DND-41 (cell line): ENCODE measurements at regions not wholly inside any gene's neighbourhood (a gene's known extent, or its start where the extent isn't known, plus 50 kb on each side); places are given as distances from the start of the nearest gene placed in this dataset.

Source experiments
- ATAC-seq: fragments of 200-7000 bp; cut with Tn5 transposase; 3 replicates; pipeline ENCODE4 v1.9.1; 2021; ENCODE audit warnings: low read depth; ENCODE audit not compliant: insufficient read depth
- DNase-seq: peaks from one replicate; pipeline ENCODE4 v3.0.0-alpha.2; 2020
- H2AFZ ChIP-seq: 2 replicates; pipeline ENCODE4 v1.6.0; 2012; ENCODE audit warnings: low read depth, low read length
- H3K27ac ChIP-seq: 2 replicates; pipeline ENCODE4 v1.5.1; 2012; ENCODE audit warnings: low read length, inconsistent platforms
- H3K27me3 ChIP-seq: fragments of 200-600 bp; sonication (generic); 2 replicates; pipeline ENCODE4 v1.6.0; 2012; ENCODE audit warnings: low read length, mild to moderate bottlenecking, inconsistent platforms; ENCODE audit not compliant: insufficient read depth, poor library complexity
- H3K36me3 ChIP-seq: 2 replicates; pipeline ENCODE4 v1.5.1; 2012; ENCODE audit warnings: low read length, inconsistent platforms; ENCODE audit not compliant: insufficient read depth
- H3K4me1 ChIP-seq: 2 replicates; pipeline ENCODE4 v1.5.1; 2012; ENCODE audit warnings: mild to moderate bottlenecking, low read length; ENCODE audit not compliant: insufficient read depth
- H3K4me2 ChIP-seq: 2 replicates; pipeline ENCODE4 v1.6.0; 2012; ENCODE audit warnings: mild to moderate bottlenecking, moderate library complexity, low read length, inconsistent platforms; ENCODE audit not compliant: insufficient read depth
- H3K4me3 ChIP-seq, 2 experiments: fragments of 200-600 bp in 1 of 2; shearing (Covaris generic) in 1 of 2; 2 replicates each; pipeline ENCODE4 v1.5.1; 2012 to 2016; ENCODE audit warnings: inconsistent platforms in 2 of 2, low read length in 2 of 2, mild to moderate bottlenecking in 2 of 2, low read depth in 1 of 2, moderate library complexity in 1 of 2
- H3K79me2 ChIP-seq: 2 replicates; pipeline ENCODE4 v1.6.0; 2012; ENCODE audit warnings: low read length, inconsistent platforms; ENCODE audit not compliant: insufficient read depth
- H3K9ac ChIP-seq: 2 replicates; pipeline ENCODE4 v1.6.0; 2012; ENCODE audit warnings: low read depth, mild to moderate bottlenecking, inconsistent platforms, low read length, moderate library complexity
- H3K9me3 ChIP-seq: 2 replicates; pipeline ENCODE4 v1.5.1; 2012; ENCODE audit warnings: low read length, moderate library complexity, mild to moderate bottlenecking, inconsistent platforms; ENCODE audit not compliant: insufficient read depth, severe bottlenecking
- H4K20me1 ChIP-seq: 2 replicates; pipeline ENCODE4 v1.6.0; 2012; ENCODE audit warnings: low read length; ENCODE audit not compliant: insufficient read depth
- EZH2 ChIP-seq: IDR thresholded peaks from 3 replicates; pipeline ENCODE4 v1.6.1; 2012; ENCODE audit warnings: borderline replicate concordance, low read depth, mild to moderate bottlenecking, moderate library complexity, low read length, inconsistent platforms; ENCODE audit not compliant: severe bottlenecking
- TF ChIP-seq, protein P1 (sequence below): IDR thresholded peaks from 2 replicates; pipeline ENCODE4 v1.5.1; 2012; ENCODE audit warnings: borderline replicate concordance, low read length, moderate library complexity, mild to moderate bottlenecking; ENCODE audit not compliant: poor library complexity, severe bottlenecking; ENCODE audit errors: extremely low read depth

DNA sequence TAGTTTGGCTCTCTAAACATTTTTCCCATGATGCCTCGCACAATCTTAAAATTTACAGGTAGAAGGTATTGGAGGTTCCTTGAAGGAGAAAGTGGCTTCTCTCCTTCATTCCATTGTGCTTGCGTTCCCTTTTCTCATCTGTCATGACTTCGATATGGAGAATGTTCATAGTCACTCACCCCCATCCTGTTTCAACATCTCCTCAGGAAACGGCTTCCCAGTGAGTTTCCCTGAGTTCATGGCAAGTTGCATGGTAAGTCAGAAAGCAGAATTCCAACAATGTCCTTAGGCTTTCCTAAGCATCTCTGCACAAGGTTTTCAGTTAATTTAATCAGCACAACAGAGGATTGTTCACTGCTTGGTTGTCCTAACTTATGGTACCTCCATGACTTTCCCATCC lies 581.8 kb upstream of the SLITRK5 start:
- H3K9ac ChIP-seq, result no peak overlapping the region
- H3K79me2 ChIP-seq, result no peaks in the 10 kb centered on the region
- no peaks in the 10 kb centered on the region for H3K9me3 ChIP-seq
- DNase-seq (no peak), ATAC-seq (no peak)
- H2AFZ ChIP-seq, result no peak overlapping the region
- no peak overlapping the region for H3K27ac ChIP-seq
- no peaks in the 10 kb centered on the region for H4K20me1 ChIP-seq
- H3K4me2 ChIP-seq, result no peak overlapping the region
- no peak overlapping the region for H3K4me3 ChIP-seq
- H3K36me3 ChIP-seq, result no peaks in the 10 kb centered on the region
- no peaks in the 10 kb centered on the region for H3K4me1 ChIP-seq
- TF ChIP-seq EZH2, result no peak
- TF ChIP-seq, protein P1, sequence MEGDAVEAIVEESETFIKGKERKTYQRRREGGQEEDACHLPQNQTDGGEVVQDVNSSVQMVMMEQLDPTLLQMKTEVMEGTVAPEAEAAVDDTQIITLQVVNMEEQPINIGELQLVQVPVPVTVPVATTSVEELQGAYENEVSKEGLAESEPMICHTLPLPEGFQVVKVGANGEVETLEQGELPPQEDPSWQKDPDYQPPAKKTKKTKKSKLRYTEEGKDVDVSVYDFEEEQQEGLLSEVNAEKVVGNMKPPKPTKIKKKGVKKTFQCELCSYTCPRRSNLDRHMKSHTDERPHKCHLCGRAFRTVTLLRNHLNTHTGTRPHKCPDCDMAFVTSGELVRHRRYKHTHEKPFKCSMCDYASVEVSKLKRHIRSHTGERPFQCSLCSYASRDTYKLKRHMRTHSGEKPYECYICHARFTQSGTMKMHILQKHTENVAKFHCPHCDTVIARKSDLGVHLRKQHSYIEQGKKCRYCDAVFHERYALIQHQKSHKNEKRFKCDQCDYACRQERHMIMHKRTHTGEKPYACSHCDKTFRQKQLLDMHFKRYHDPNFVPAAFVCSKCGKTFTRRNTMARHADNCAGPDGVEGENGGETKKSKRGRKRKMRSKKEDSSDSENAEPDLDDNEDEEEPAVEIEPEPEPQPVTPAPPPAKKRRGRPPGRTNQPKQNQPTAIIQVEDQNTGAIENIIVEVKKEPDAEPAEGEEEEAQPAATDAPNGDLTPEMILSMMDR, result no peak
- no peaks in the 10 kb centered on the region for H3K27me3 ChIP-seq

DNA sequence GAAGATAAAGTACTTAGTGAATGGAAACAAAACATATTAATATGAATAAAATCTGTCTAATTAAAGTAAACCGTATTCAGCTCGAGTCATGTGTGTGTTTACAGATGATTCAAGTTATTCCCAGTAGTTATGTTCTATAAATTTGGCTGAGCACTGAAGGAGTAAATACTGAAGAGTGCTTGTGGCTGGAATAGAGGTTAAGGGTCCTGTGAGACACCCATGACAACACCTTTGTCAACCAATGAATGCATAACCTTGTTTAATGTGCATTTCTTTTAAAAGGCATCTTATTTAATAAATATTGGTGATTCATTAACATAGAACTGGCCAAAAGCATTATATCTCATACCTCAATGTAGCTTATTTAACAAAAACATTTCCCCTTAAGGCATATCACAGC lies 577.8 kb upstream of the SLITRK5 start:
- DNase-seq, result no peak
- H3K27ac ChIP-seq, result no peak overlapping the region
- H3K27me3 ChIP-seq, result no peaks in the 10 kb centered on the region
- H3K9me3 ChIP-seq, result no peaks in the 10 kb centered on the region
- H4K20me1 ChIP-seq, result no peaks in the 10 kb centered on the region
- H3K36me3 ChIP-seq, result no peaks in the 10 kb centered on the region
- H3K9ac ChIP-seq, result no peak overlapping the region
- no peaks in the 10 kb centered on the region for H3K79me2 ChIP-seq
- H3K4me1 ChIP-seq, result no peaks in the 10 kb centered on the region
- TF ChIP-seq EZH2, result no peak
- no peak overlapping the region for H3K4me2 ChIP-seq
- H2AFZ ChIP-seq, result no peak overlapping the region
- no peak for ATAC-seq
- no peak overlapping the region for H3K4me3 ChIP-seq

DNA sequence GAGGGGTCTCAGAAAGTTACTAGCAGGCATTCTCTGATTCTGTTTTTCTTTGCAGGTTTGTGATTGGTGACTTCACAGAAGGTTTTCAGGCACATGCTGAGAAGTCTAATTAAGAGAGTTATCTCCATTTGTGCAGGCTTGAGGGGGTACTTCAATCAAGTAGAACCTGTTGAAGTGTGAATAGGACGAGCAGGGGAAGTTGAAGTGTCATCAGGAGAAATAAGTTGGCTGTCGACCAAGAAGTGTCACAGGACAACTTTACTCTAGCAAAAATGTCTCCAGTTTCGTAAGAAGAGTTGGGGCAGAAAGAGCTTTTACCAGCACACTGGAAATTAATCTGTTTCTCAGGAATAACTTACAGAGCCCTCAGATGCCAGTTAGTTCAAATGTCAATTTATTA lies 576.5 kb upstream of the SLITRK5 start:
- Histone ChIP-seq H3K79me2 (no peaks in the 10 kb centered on the region), H3K36me3 (no peaks in the 10 kb centered on the region), H3K27ac (no peak overlapping the region), H3K9me3 (no peaks in the 10 kb centered on the region), H3K27me3 (no peaks in the 10 kb centered on the region), H3K9ac (no peak overlapping the region), H3K4me2 (no peak overlapping the region), H4K20me1 (no peaks in the 10 kb centered on the region), H2AFZ (no peak overlapping the region), H3K4me1 (no peaks in the 10 kb centered on the region), H3K4me3 (no peak overlapping the region)
- no peak for ATAC-seq
- TF ChIP-seq, protein P1, result no peak
- DNase-seq, result no peak

DNA sequence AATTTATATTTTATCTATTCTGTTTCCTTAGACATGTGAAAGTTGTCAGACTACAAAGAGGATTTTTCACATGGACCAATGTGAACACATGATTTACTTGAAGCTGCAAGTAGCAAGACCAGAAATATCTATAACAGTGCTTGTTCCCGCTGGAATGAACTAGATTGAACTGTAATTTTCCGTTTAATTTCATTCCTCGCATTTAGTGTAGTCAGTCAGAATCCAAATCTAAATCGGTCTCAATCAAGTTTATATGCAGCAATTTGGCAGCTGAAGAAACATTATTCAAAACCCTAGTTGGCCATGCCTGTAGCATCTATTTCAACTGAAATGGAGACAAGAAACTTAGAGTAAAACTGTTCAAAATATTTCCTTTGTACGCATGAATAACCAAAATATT lies 570.7 kb upstream of the SLITRK5 start:
- Histone ChIP-seq H3K79me2 (no peaks in the 10 kb centered on the region), H3K4me3 (no peak overlapping the region), H3K9me3 (no peaks in the 10 kb centered on the region), H2AFZ (no peak overlapping the region), H3K9ac (no peak overlapping the region), H3K4me2 (no peak overlapping the region), H3K4me1 (no peaks in the 10 kb centered on the region), H3K27me3 (no peaks in the 10 kb centered on the region), H3K27ac (no peak overlapping the region), H4K20me1 (no peaks in the 10 kb centered on the region), H3K36me3 (no peaks in the 10 kb centered on the region)
- ATAC-seq (no peak), DNase-seq (no peak)
- TF ChIP-seq EZH2, result no peak
- TF ChIP-seq, protein P1, result no peak
